Trophoblast cell (in vitro differentiated cells and primary cell): ENCODE measurements at regions not wholly inside any gene's neighbourhood (a gene's known extent, or its start where the extent isn't known, plus 50 kb on each side); places are given as distances from the start of the nearest gene placed in this dataset.
"Not testable (repeated sequence)": the region's sequence is repeated elsewhere in the genome, so short reads cannot be mapped to it uniquely, and the experiment has no call there.

Experiments used
- DNase-seq, 2 donors: peaks; one replicate each; pipeline ENCODE4 v3.0.0-alpha.2; 2016
- H2AFZ ChIP-seq: 2 replicates; pipeline ENCODE4 v1.6.1; 2013; ENCODE audit warnings: low read length, moderate library complexity, mild to moderate bottlenecking; ENCODE audit not compliant: insufficient read depth, poor library complexity
- H2AK5ac ChIP-seq: 2 replicates; pipeline ENCODE4 v1.6.1; 2013; ENCODE audit warnings: mild to moderate bottlenecking, low read length
- H2BK120ac ChIP-seq: 2 replicates; pipeline ENCODE4 v1.6.1; 2013; ENCODE audit warnings: low read length, mild to moderate bottlenecking, moderate library complexity; ENCODE audit not compliant: insufficient read depth, poor library complexity
- H2BK12ac ChIP-seq: 2 replicates; pipeline ENCODE4 v1.6.1; 2013; ENCODE audit warnings: mild to moderate bottlenecking, low read length, moderate library complexity
- H2BK5ac ChIP-seq: 2 replicates; pipeline ENCODE4 v1.6.1; 2013; ENCODE audit warnings: low read length, low read depth, moderate library complexity, mild to moderate bottlenecking; ENCODE audit not compliant: poor library complexity
- H3K14ac ChIP-seq: 2 replicates; pipeline ENCODE4 v1.6.1; 2013; ENCODE audit warnings: mild to moderate bottlenecking, low read length
- H3K18ac ChIP-seq: 2 replicates; pipeline ENCODE4 v1.6.1; 2013; ENCODE audit warnings: mild to moderate bottlenecking, low read length
- H3K23ac ChIP-seq: 2 replicates; pipeline ENCODE4 v1.6.1; 2013; ENCODE audit warnings: low read length
- H3K27ac ChIP-seq: 2 replicates; pipeline ENCODE4 v1.5.1; 2013; ENCODE audit warnings: low read depth, mild to moderate bottlenecking, inconsistent platforms, low read length, moderate library complexity
- H3K27me3 ChIP-seq: 2 replicates; pipeline ENCODE4 v1.6.1; 2013; ENCODE audit warnings: inconsistent platforms, mild to moderate bottlenecking, low read length, moderate library complexity; ENCODE audit not compliant: insufficient read depth
- H3K36me3 ChIP-seq, 2 experiments: 1 replicate in 1 of 2; 2 replicates in 1 of 2; pipeline ENCODE4 v1.6.1; 2013; ENCODE audit warnings: low read length in 2 of 2, mild to moderate bottlenecking in 2 of 2, moderate library complexity in 1 of 2; ENCODE audit not compliant: insufficient read depth in 2 of 2, control insufficient read depth in 1 of 2
- H3K4ac ChIP-seq: 2 replicates; pipeline ENCODE4 v1.6.1; 2013; ENCODE audit warnings: low read depth, mild to moderate bottlenecking, low read length, moderate library complexity
- H3K4me1 ChIP-seq, 2 experiments: 1 replicate in 1 of 2; 2 replicates in 1 of 2; pipeline ENCODE4 v1.6.1; 2013; ENCODE audit warnings: low read length in 2 of 2, mild to moderate bottlenecking in 2 of 2, moderate library complexity in 1 of 2; ENCODE audit not compliant: insufficient read depth in 2 of 2, control insufficient read depth in 1 of 2
- H3K4me2 ChIP-seq: 2 replicates; pipeline ENCODE4 v1.6.1; 2013; ENCODE audit warnings: inconsistent platforms, mild to moderate bottlenecking, low read length, moderate library complexity
- H3K4me3 ChIP-seq: 2 replicates; pipeline ENCODE4 v1.5.1; 2013; ENCODE audit warnings: mild to moderate bottlenecking, low read depth, low read length, inconsistent platforms
- H3K79me1 ChIP-seq: one replicate; pipeline ENCODE4 v1.6.1; 2013; ENCODE audit warnings: low read length
- H3K79me2 ChIP-seq: 2 replicates; pipeline ENCODE4 v1.6.1; 2013; ENCODE audit warnings: low read length, mild to moderate bottlenecking; ENCODE audit not compliant: control insufficient read depth, insufficient read depth, poor library complexity
- H3K9ac ChIP-seq: 2 replicates; pipeline ENCODE4 v1.6.1; 2013; ENCODE audit warnings: mild to moderate bottlenecking, low read length
- H3K9me3 ChIP-seq: 2 replicates; pipeline ENCODE4 v1.6.1; 2013; ENCODE audit warnings: low read depth, mild to moderate bottlenecking, control low read depth, inconsistent platforms, low read length; ENCODE audit not compliant: insufficient read depth
- H4K12ac ChIP-seq: 2 replicates; pipeline ENCODE4 v1.6.1; 2013; ENCODE audit warnings: low read depth, mild to moderate bottlenecking, low read length, moderate library complexity
- H4K8ac ChIP-seq: 2 replicates; pipeline ENCODE4 v1.6.1; 2013; ENCODE audit warnings: low read depth, mild to moderate bottlenecking, low read length, moderate library complexity
- H4K91ac ChIP-seq: one replicate; pipeline ENCODE4 v1.6.1; 2013; ENCODE audit warnings: low read depth, mild to moderate bottlenecking, low read length, moderate library complexity
- WGBS: extraction: QIAGEN DNeasy Blood & Tissue Kit; methylation state at CpG from one replicate; pipeline ENCODE4 v1.1.7; 2013; ENCODE audit warnings: missing lambda C conversion rate; ENCODE audit not compliant: insufficient read length, insufficient coverage; ENCODE audit errors: extremely low coverage; 5-methylcytosine and 5-hydroxymethylcytosine counted together

GRCh38 chr9:90702441-90702955, 59.9 kb upstream of the DIRAS2 start:
- no CpG with 5 or more reads among the region's 2 CpGs for WGBS
- Histone ChIP-seq H2BK12ac (no peak overlapping the region), H3K18ac (no peak overlapping the region), H4K91ac (no peak overlapping the region), H3K27ac (no peak overlapping the region), H3K79me1 (no peaks in the 10 kb centered on the region), H2AK5ac (no peak overlapping the region), H4K12ac (no peak overlapping the region), H3K4me2 (no peak overlapping the region), H3K27me3 (no peaks in the 10 kb centered on the region), H2BK5ac (no peak overlapping the region), H3K4ac (no peak overlapping the region), H3K36me3 (no peaks in the 10 kb centered on the region), H3K9ac (no peak overlapping the region), H3K4me3 (no peak overlapping the region), H2BK120ac (no peak overlapping the region), H3K23ac (no peak overlapping the region), H3K79me2 (no peaks in the 10 kb centered on the region), H3K9me3 (no peaks in the 10 kb centered on the region), H2AFZ (no peak overlapping the region), H3K4me1 (no peaks in the 10 kb centered on the region), H4K8ac (no peak overlapping the region), H3K14ac (no peak overlapping the region)
- no peak for DNase-seq

GRCh38 chr9:90698871-90699440, 56.3 kb upstream of the DIRAS2 start:
- Histone ChIP-seq H3K79me2 (no peaks in the 10 kb centered on the region), H3K27me3 (no peaks in the 10 kb centered on the region), H3K9ac (no peak overlapping the region), H3K4me3 (no peak overlapping the region), H3K14ac (no peak overlapping the region), H3K18ac (no peak overlapping the region), H3K27ac (no peak overlapping the region), H4K8ac (no peak overlapping the region), H3K9me3 (no peaks in the 10 kb centered on the region), H3K36me3 (no peaks in the 10 kb centered on the region), H2AK5ac (no peak overlapping the region), H3K4me1 (no peaks in the 10 kb centered on the region), H3K4me2 (no peak overlapping the region), H4K91ac (no peak overlapping the region), H2BK120ac (no peak overlapping the region), H4K12ac (no peak overlapping the region), H3K4ac (no peak overlapping the region), H3K79me1 (no peaks in the 10 kb centered on the region), H3K23ac (no peak overlapping the region), H2AFZ (no peak overlapping the region), H2BK5ac (no peak overlapping the region), H2BK12ac (no peak overlapping the region)
- peak; percentile 84 to 94 for DNase-seq
- no CpG with 5 or more reads among the region's 6 CpGs for WGBS

GRCh38 chr9:90697808-90698207, 55.2 kb upstream of the DIRAS2 start:
- no peaks in the 10 kb centered on the region for H3K9me3 ChIP-seq
- no peak overlapping the region for H2BK120ac ChIP-seq
- no peaks in the 10 kb centered on the region for H3K79me2 ChIP-seq
- no peaks in the 10 kb centered on the region for H3K4me1 ChIP-seq
- H4K91ac ChIP-seq, result no peak overlapping the region
- no peak overlapping the region for H2AK5ac ChIP-seq
- no peaks in the 10 kb centered on the region for H3K27me3 ChIP-seq
- H2BK12ac ChIP-seq, result no peak overlapping the region
- H3K4ac ChIP-seq, result no peak overlapping the region
- H3K4me3 ChIP-seq, result no peak overlapping the region
- no peaks in the 10 kb centered on the region for H3K79me1 ChIP-seq
- no peak overlapping the region for H2BK5ac ChIP-seq
- H4K12ac ChIP-seq, result no peak overlapping the region
- no peak overlapping the region for H2AFZ ChIP-seq
- no peak overlapping the region for H3K23ac ChIP-seq
- no peak overlapping the region for H3K27ac ChIP-seq
- H3K9ac ChIP-seq, result no peak overlapping the region
- no CpG with 5 or more reads among the region's 5 CpGs for WGBS
- H3K18ac ChIP-seq, result no peak overlapping the region
- H3K14ac ChIP-seq, result no peak overlapping the region
- DNase-seq, result no peak
- no peak overlapping the region for H3K4me2 ChIP-seq
- no peak overlapping the region for H4K8ac ChIP-seq
- no peaks in the 10 kb centered on the region for H3K36me3 ChIP-seq

GRCh38 chr9:90694187-90694586, 51.6 kb upstream of the DIRAS2 start:
- not testable (repeated sequence) for H3K79me2 ChIP-seq, H2BK5ac ChIP-seq, H3K27ac ChIP-seq, H3K4me3 ChIP-seq, H3K9me3 ChIP-seq, H3K4me1 ChIP-seq, H3K27me3 ChIP-seq, H3K23ac ChIP-seq, H3K18ac ChIP-seq, H2AFZ ChIP-seq, H4K91ac ChIP-seq, H3K4ac ChIP-seq, H2BK12ac ChIP-seq, H3K9ac ChIP-seq, H4K8ac ChIP-seq, DNase-seq, H4K12ac ChIP-seq, H2AK5ac ChIP-seq, H3K36me3 ChIP-seq, H3K14ac ChIP-seq, H2BK120ac ChIP-seq, H3K4me2 ChIP-seq, H3K79me1 ChIP-seq
- WGBS, result 100% methylated on average over 1 of the region's 1 CpG
